WI38 (cell line): ENCODE measurements at regions not wholly inside any gene's neighbourhood (a gene's known extent, or its start where the extent isn't known, plus 50 kb on each side); places are given as distances from the start of the nearest gene placed in this dataset.

Source experiments
- H3K4me3 ChIP-seq: 2 replicates; pipeline ENCODE4 v1.5.1; 2011; ENCODE audit warnings: low read depth, mild to moderate bottlenecking, control low read depth, low read length
- TF ChIP-seq, protein P1 (sequence below): IDR thresholded peaks from 2 replicates; pipeline ENCODE4 v1.5.1; 2012; ENCODE audit warnings: low read depth, mild to moderate bottlenecking, control low read depth, low read length

- TF ChIP-seq, protein P1, sequence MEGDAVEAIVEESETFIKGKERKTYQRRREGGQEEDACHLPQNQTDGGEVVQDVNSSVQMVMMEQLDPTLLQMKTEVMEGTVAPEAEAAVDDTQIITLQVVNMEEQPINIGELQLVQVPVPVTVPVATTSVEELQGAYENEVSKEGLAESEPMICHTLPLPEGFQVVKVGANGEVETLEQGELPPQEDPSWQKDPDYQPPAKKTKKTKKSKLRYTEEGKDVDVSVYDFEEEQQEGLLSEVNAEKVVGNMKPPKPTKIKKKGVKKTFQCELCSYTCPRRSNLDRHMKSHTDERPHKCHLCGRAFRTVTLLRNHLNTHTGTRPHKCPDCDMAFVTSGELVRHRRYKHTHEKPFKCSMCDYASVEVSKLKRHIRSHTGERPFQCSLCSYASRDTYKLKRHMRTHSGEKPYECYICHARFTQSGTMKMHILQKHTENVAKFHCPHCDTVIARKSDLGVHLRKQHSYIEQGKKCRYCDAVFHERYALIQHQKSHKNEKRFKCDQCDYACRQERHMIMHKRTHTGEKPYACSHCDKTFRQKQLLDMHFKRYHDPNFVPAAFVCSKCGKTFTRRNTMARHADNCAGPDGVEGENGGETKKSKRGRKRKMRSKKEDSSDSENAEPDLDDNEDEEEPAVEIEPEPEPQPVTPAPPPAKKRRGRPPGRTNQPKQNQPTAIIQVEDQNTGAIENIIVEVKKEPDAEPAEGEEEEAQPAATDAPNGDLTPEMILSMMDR = no peak
- no peak overlapping the region for H3K4me3 ChIP-seq
Measured at GRCh38 chr7:81014266-81014665, 95.4 kb upstream of the SEMA3C start.

DNA sequence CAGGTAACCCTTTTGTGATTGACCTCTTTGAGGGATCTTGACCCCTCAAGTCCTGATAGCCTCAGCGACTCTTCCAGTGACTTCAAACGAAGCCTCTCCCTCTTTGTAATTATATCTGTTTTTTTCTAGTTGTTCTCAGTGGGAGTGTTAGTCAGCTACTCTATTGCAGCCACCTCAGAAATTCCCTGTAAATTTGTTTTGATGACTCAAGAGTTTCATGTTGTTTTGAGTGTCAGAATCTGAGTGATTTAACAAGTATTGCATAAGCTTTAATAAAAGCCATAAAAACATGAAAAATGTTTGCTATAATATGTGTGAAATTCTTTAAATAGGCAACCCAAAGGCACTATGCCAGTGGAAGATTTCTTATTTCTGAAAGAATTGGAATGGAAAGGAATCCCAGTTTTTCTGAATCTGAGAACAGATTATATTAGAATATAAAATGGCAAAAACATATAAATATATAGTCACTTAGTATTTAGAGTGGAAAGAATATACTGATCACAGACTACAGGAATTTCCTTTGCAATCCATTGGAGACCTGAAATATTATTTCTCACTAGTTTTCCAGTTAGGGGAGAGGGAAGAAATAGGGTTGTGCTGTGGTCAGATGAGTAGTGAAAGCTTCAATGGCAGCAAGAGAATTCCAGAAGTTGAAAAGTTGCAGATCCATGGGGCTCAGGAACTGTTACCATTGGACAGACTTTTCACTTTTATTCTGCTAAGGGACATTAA is 94.4 kb upstream of the SEMA3C start:
- no peak overlapping the region for H3K4me3 ChIP-seq
- TF ChIP-seq, protein P1 = no peak

DNA sequence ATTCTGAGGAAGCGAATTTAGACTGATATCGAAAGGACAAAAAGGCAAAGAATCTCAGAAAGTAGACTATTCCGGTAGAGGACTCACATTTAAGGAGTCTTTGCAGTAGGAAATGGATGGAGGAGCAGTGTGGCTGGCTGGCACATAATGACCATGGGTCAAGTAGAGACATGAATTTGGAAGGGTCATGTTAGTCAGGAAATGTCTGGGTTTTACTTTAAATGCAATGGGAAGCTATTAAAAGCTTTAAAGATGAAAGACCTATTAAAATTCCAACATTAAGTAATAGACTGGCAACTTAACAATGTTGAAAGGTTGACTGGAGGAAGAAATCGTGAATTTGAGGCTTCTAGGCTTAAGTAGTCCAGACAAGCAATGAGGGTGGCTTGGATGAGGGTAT is 90.0 kb upstream of the SEMA3C start:
- TF ChIP-seq, protein P1 = no peak
- no peak overlapping the region for H3K4me3 ChIP-seq

- TF ChIP-seq, protein P1 = no peak
- no peak overlapping the region for H3K4me3 ChIP-seq
Measured at GRCh38 chr7:81007051-81007450, 88.2 kb upstream of the SEMA3C start.

- TF ChIP-seq, protein P1 = no peak
Measured at GRCh38 chr7:81005254-81005653, 86.4 kb upstream of the SEMA3C start.

DNA sequence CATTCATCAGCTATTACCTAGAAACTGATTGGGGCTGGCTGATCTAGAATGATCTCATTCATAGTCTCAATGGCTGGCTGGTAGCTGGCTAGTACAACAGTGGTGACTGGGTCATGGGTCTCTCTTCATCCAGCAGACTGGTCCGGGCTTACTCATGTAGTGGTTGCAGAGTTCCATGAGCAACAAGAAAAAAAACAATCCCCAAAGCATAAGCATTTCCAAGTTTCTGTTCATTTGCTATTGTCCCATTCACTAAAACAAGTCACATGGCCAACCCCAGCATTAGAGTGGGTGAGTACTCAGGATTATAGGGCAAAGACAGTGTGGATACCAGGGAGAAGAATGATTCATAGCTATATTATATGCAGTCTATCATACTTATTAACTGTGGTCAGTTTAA is 85.2 kb upstream of the SEMA3C start:
- TF ChIP-seq, protein P1 = no peak
- no peak overlapping the region for H3K4me3 ChIP-seq

More at GRCh38 chr7:81005254-81005653, 86.4 kb upstream of the SEMA3C start:
- no peak overlapping the region for H3K4me3 ChIP-seq

- TF ChIP-seq, protein P1 = no peak
- H3K4me3 ChIP-seq = no peak overlapping the region
Measured at GRCh38 chr7:81003326-81003725, 84.5 kb upstream of the SEMA3C start.
